T-cell (primary cell): ENCODE measurements at regions not wholly inside any gene's neighbourhood (a gene's known extent, or its start where the extent isn't known, plus 50 kb on each side); places are given as distances from the start of the nearest gene placed in this dataset.
"Not testable (repeated sequence)": the region's sequence is repeated elsewhere in the genome, so short reads cannot be mapped to it uniquely, and the experiment has no call there.

Experiments used
- ATAC-seq, 4 experiments: fragments of 200-7000 bp in 3 of 4; fragments of 150-1000 bp in 1 of 4; cut with Tn5 transposase; replicated peaks in 1 of 4; 1 replicate in 3 of 4; 2 replicates in 1 of 4; pipeline ENCODE4 v1.10.0; 2021; ENCODE audit warnings: moderate library complexity in 3 of 4, mild to moderate bottlenecking in 2 of 4, moderate number of reproducible peaks in 1 of 4
- CTCF ChIA-PET, 2 donors: fragments of 300-600 bp; sonication (Branson Sonifier 250); formaldehyde crosslinking; loops; one replicate each; lab custom pipeline; 2022; ENCODE audit warnings: antibody characterized with exemption in 2 of 2; lab: Charles Lee
- POLR2A ChIA-PET, 2 donors: fragments of 300-600 bp; sonication (Branson Sonifier 250); formaldehyde crosslinking; loops; one replicate each; lab custom pipeline; 2022; ENCODE audit warnings: antibody characterized with exemption in 2 of 2; lab: Charles Lee
- DNase-seq, 35 experiments: peaks; one replicate each; pipeline versions ENCODE4 v3.0.0 to v3.0.0-alpha.2; 2013 to 2023
- H3K27ac ChIP-seq: one replicate; pipeline ENCODE4 v1.5.1; 2013; ENCODE audit warnings: low read length
- H3K27me3 ChIP-seq, 2 experiments: replicated peaks in 1 of 2; 1 replicate in 1 of 2; 2 replicates in 1 of 2; pipeline versions ENCODE4 v1.6.1 to v1.7.0; 2013; ENCODE audit warnings: low read length in 1 of 2, mixed read lengths in 1 of 2; ENCODE audit not compliant: control insufficient read depth in 2 of 2, insufficient read depth in 2 of 2; ENCODE audit errors: extremely low read depth in 1 of 2
- H3K36me3 ChIP-seq, 2 donors: 1 replicate in 1 of 2; 2 replicates in 1 of 2; pipeline versions ENCODE4 v1.6.1 to v1.7.0; 2013; ENCODE audit warnings: low read length in 1 of 2; ENCODE audit not compliant: control insufficient read depth in 2 of 2, insufficient read depth in 1 of 2; ENCODE audit errors: extremely low read depth in 1 of 2
- H3K4me1 ChIP-seq, 2 experiments: 1 replicate in 1 of 2; 2 replicates in 1 of 2; pipeline versions ENCODE4 v1.6.1 to v1.7.0; 2013; ENCODE audit warnings: low read length in 2 of 2, mixed read lengths in 1 of 2; ENCODE audit not compliant: insufficient read depth in 2 of 2, control insufficient read depth in 1 of 2; ENCODE audit errors: extremely low read depth in 1 of 2
- H3K4me3 ChIP-seq, 2 donors: 1 replicate in 1 of 2; 2 replicates in 1 of 2; pipeline versions ENCODE4 v1.5.1 to v1.7.0; 2013; ENCODE audit warnings: mild to moderate bottlenecking in 2 of 2, low read length in 1 of 2, moderate library complexity in 1 of 2; ENCODE audit not compliant: control insufficient read depth in 1 of 2; ENCODE audit errors: extremely low read depth in 1 of 2
- H3K9me3 ChIP-seq: 2 replicates; pipeline ENCODE4 v1.7.0; 2013
- H3K27ac Mint-ChIP-seq, 2 donors: one replicate each; pipeline ENCODE4 v1.8.0; 2020 to 2021; ENCODE audit warnings: mild to moderate bottlenecking in 2 of 2, mixed read lengths in 2 of 2
- H3K27me3 Mint-ChIP-seq, 2 donors: one replicate each; pipeline ENCODE4 v1.8.0; 2021 to 2022; ENCODE audit warnings: mixed read lengths in 2 of 2
- H3K36me3 Mint-ChIP-seq: one replicate; pipeline ENCODE4 v1.8.0; 2021; ENCODE audit warnings: mixed read lengths
- H3K4me1 Mint-ChIP-seq, 3 donors: one replicate each; pipeline ENCODE4 v1.8.0; 2020 to 2022; ENCODE audit warnings: mixed read lengths in 3 of 3, mild to moderate bottlenecking in 1 of 3
- H3K4me3 Mint-ChIP-seq, 3 donors: one replicate each; pipeline ENCODE4 v1.8.0; 2020 to 2022; ENCODE audit warnings: mild to moderate bottlenecking in 3 of 3, mixed read lengths in 3 of 3, moderate library complexity in 3 of 3
- H3K9me3 Mint-ChIP-seq, 3 donors: one replicate each; pipeline ENCODE4 v1.8.0; 2020 to 2022; ENCODE audit warnings: mixed read lengths in 3 of 3
- WGBS: methylation state at CpG from one replicate; pipeline ENCODE4 v1.1.5; 2013; ENCODE audit warnings: missing lambda C conversion rate; ENCODE audit not compliant: insufficient coverage; 5-methylcytosine and 5-hydroxymethylcytosine counted together

DNA sequence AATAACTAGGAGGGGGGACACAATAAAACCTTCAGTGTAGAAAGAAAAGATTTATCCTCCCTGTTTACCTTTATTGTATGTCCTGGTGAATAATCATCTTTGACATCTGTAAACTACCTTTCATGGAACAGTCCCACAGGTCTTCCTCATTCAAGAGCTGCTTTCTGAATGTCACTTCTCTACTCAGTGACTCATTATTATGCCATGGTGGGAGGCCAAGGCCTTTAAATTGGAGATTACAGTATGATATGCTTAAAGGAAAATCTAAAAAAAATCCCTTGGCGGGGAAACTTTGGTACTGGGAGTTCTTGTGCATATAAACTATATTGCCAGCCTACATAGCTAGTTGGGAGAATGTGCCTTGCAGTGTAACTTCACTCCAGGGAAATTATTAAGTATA, 713.0 kb downstream of the TDRD15 start:
- POLR2A ChIA-PET: no interaction called here
- no CpG with 5 or more reads among the region's 1 CpG for WGBS
- Histone ChIP-seq H3K4me3 (no peak overlapping the region), H3K4me1 (no peaks in the 10 kb centered on the region), H3K36me3 (no peaks in the 10 kb centered on the region), H3K9me3 (no peaks in the 10 kb centered on the region), H3K27ac (no peak overlapping the region), H3K27me3 (no peaks in the 10 kb centered on the region)
- no peaks in the 10 kb centered on the region for H3K4me1 Mint-ChIP-seq
- no peak for DNase-seq
- no peak overlapping the region for H3K4me3 Mint-ChIP-seq
- H3K27ac Mint-ChIP-seq: no peak overlapping the region
- ATAC-seq: no peak
- H3K9me3 Mint-ChIP-seq: peaks cover 3 to 16% (median 10%) of the 10 kb centered on the region in 3 donors
- CTCF ChIA-PET: no interaction called here
- H3K27me3 Mint-ChIP-seq: no peaks in the 10 kb centered on the region
- H3K36me3 Mint-ChIP-seq: no peaks in the 10 kb centered on the region

DNA sequence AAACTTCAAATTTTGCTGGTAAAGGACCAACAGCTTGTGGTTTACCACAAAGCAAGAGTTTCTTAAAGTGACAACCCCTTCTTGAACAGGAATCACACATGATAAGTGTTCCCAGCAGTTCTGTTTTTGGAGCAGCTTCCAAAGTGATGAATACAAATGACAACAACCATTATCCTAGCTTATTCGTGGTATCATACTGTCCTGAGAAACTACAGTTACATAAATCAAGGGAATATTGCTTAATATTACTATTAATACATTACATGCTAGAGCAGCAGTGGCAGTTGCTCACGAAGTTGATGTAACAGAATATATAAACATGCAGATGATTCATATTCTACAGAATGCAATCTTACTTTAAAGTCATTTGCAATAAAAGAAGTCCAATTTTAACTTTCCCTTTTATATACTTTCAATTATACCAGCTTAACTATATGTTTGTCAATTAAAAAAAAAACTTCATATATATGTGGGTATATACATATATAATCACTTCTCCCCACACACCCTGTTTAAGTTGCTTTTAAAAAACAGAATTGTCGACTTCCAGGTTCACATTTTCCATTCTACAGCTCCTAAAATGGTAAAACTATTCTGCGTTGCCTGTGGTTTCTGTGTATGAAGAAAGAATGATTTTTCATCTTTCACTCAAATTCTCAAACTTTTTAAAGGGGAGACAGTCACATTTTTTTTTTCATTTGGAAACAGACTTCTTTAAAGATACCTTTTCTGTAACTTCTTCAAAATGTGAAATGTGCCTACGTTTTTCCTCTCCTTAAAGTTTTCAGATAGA, 713.6 kb downstream of the TDRD15 start:
- DNase-seq (no peak), ATAC-seq (no peak)
- no peak overlapping the region for H3K27ac Mint-ChIP-seq
- no peaks in the 10 kb centered on the region for H3K4me1 Mint-ChIP-seq
- H3K9me3 ChIP-seq: no peaks in the 10 kb centered on the region
- no peaks in the 10 kb centered on the region for H3K36me3 Mint-ChIP-seq
- ChIA-PET CTCF (interaction anchor here in 1 of 2 donors (0.6 kb wide), 1 partner anchor 119 kb away, joined by 3 read pairs; no protein-coding TSS in a partner anchor), POLR2A (no interaction called here)
- no peaks in the 10 kb centered on the region for H3K27me3 Mint-ChIP-seq
- no CpG with 5 or more reads among the region's 5 CpGs for WGBS
- H3K4me3 Mint-ChIP-seq: no peak overlapping the region
- no peaks in the 10 kb centered on the region for H3K27me3 ChIP-seq
- H3K27ac ChIP-seq: no peak overlapping the region
- H3K9me3 Mint-ChIP-seq: peaks cover 3 to 20% (median 9%) of the 10 kb centered on the region in 3 donors
- H3K4me1 ChIP-seq: no peaks in the 10 kb centered on the region
- H3K4me3 ChIP-seq: no peak overlapping the region
- H3K36me3 ChIP-seq: no peaks in the 10 kb centered on the region

DNA sequence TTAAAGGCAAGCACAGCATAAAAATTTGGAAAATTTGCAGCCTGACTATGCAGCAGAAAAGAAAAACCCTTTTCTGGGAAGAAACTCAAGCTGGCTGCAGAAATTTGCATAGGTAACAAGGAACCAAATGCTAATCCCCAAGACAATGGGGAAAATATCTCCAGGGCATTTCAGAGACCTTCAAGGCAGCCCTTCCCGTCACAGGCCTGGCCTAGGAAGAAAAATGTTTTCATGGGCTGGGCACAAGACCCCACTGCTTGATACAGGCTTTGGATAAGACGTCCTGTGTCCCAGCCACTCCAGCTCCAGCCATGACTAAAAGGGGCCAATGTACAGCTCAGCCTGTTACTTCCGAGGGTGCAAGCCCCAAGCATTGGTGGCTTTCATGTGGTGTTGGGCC, 717.6 kb downstream of the TDRD15 start:
- Histone ChIP-seq H3K4me1 (no peaks in the 10 kb centered on the region), H3K27ac (no peak overlapping the region), H3K36me3 (no peaks in the 10 kb centered on the region), H3K9me3 (no peaks in the 10 kb centered on the region), H3K4me3 (no peak overlapping the region), H3K27me3 (no peaks in the 10 kb centered on the region)
- WGBS: 67% methylated on average over 2 of the region's 3 CpGs
- DNase-seq: no peak
- H3K27me3 Mint-ChIP-seq: no peaks in the 10 kb centered on the region
- ChIA-PET CTCF (no interaction called here), POLR2A (no interaction called here)
- no peak overlapping the region for H3K4me3 Mint-ChIP-seq
- no peaks in the 10 kb centered on the region for H3K36me3 Mint-ChIP-seq
- peaks cover 7 to 19% (median 8%) of the 10 kb centered on the region in 3 donors for H3K9me3 Mint-ChIP-seq
- no peaks in the 10 kb centered on the region for H3K4me1 Mint-ChIP-seq
- no peak overlapping the region for H3K27ac Mint-ChIP-seq
- no peak for ATAC-seq

DNA sequence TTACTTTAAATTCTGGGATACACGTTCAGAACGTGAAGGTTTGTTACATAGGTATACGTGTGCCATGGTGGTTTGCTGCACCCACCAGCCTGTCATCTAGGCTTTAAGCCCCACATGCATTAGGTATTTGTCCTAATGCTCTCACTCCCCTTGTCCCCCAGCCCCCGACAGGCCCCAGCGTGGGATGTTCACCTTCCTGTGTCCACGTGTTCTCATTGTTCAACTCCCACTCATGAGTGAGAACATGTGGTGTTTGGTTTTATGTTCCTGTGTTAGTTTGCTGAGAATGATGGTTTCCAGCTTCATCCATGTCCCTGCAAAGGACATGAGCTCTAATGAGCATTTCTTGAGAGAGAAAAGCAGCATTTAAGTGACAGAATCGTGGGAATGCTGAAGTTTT, 726.6 kb downstream of the TDRD15 start:
- H3K27me3 ChIP-seq, ATAC-seq, POLR2A ChIA-PET, H3K9me3 ChIP-seq, H3K4me1 Mint-ChIP-seq, CTCF ChIA-PET, H3K4me3 Mint-ChIP-seq, DNase-seq, H3K36me3 Mint-ChIP-seq, H3K4me3 ChIP-seq, H3K27me3 Mint-ChIP-seq, H3K27ac ChIP-seq, H3K36me3 ChIP-seq, H3K27ac Mint-ChIP-seq, H3K4me1 ChIP-seq: not testable (repeated sequence)
- H3K9me3 Mint-ChIP-seq: peaks cover 11 to 27% (median 22%) of the 10 kb centered on the region in 3 donors
- WGBS: 13% methylated on average over 1 of the region's 7 CpGs

DNA sequence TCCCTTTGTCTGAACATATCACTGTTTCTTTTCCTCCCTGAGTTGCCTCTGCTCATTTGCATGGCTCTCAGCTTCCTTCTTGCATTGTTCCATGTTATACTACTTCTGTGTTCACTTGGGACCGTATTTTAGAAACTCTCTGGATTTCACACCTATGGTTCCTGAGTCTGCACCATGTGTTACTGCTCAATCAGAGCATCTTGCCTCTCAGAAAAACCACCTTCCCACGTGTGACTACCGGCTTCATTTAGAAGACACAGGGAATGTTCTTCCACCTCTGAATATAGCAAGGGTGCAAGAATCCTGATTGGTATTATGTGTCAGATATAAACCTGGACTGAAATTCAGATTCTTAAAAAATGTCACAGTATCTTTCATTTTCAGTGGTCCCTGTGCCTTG, 731.2 kb downstream of the TDRD15 start:
- no peaks in the 10 kb centered on the region for H3K9me3 ChIP-seq
- no peaks in the 10 kb centered on the region for H3K4me1 ChIP-seq
- no peaks in the 10 kb centered on the region for H3K36me3 ChIP-seq
- H3K27ac Mint-ChIP-seq: no peak overlapping the region
- CTCF ChIA-PET: no interaction called here
- H3K27me3 Mint-ChIP-seq: no peaks in the 10 kb centered on the region
- H3K4me1 Mint-ChIP-seq: no peaks in the 10 kb centered on the region
- no peaks in the 10 kb centered on the region for H3K36me3 Mint-ChIP-seq
- ATAC-seq (no peak), DNase-seq (no peak)
- 38% methylated on average over 1 of the region's 3 CpGs for WGBS
- no peaks in the 10 kb centered on the region for H3K27me3 ChIP-seq
- no peak overlapping the region for H3K4me3 Mint-ChIP-seq
- peaks cover 11 to 20% (median 20%) of the 10 kb centered on the region in 3 donors for H3K9me3 Mint-ChIP-seq
- no peak overlapping the region for H3K27ac ChIP-seq
- H3K4me3 ChIP-seq: no peak overlapping the region
- POLR2A ChIA-PET: no interaction called here

DNA sequence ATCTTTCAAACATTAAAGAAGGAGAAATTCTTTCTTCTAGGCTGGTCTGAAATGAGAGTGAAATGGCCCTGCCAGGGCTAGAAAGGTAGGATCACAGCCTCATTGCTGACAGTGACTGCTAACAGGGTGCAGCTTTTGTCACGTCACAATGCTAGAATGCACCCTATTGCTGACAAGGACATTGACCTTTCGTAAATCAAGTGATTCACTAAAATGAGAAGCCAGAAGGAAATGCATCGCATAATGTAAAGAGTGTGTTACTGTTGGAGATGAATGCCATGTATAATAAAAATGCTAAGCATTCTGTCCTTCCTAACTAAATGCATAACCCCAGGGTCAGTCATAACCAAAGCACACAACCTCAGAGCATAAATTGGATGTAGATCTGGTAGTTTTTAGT, 732.9 kb downstream of the TDRD15 start:
- Mint-ChIP-seq H3K36me3 (no peaks in the 10 kb centered on the region), H3K4me3 (no peak overlapping the region), H3K4me1 (no peaks in the 10 kb centered on the region), H3K9me3 (peaks cover 11 to 22% (median 22%) of the 10 kb centered on the region in 3 donors), H3K27me3 (no peaks in the 10 kb centered on the region), H3K27ac (no peak overlapping the region)
- ATAC-seq (no peak), DNase-seq (no peak)
- H3K9me3 ChIP-seq: no peaks in the 10 kb centered on the region
- no peaks in the 10 kb centered on the region for H3K27me3 ChIP-seq
- CTCF ChIA-PET: no interaction called here
- no peak overlapping the region for H3K4me3 ChIP-seq
- H3K36me3 ChIP-seq: no peaks in the 10 kb centered on the region
- POLR2A ChIA-PET: no interaction called here
- H3K27ac ChIP-seq: no peak overlapping the region
- 67% methylated on average over 1 of the region's 3 CpGs for WGBS
- no peaks in the 10 kb centered on the region for H3K4me1 ChIP-seq
